ENCODE measurements at regions not wholly inside any gene's neighbourhood (a gene's known extent, or its start where the extent isn't known, plus 50 kb on each side); places are given as distances from the start of the nearest gene placed in this dataset.
"Not testable (repeated sequence)": the region's sequence is repeated elsewhere in the genome, so short reads cannot be mapped to it uniquely, and the experiment has no call there.

- no peak for DNase-seq
These were observed 277.8 kb upstream of the CDH5 start for GRCh38 chr16:66088681-66089080.

- no peak for DNase-seq
These were observed 279.2 kb upstream of the CDH5 start for GRCh38 chr16:66087308-66087707.

DNA sequence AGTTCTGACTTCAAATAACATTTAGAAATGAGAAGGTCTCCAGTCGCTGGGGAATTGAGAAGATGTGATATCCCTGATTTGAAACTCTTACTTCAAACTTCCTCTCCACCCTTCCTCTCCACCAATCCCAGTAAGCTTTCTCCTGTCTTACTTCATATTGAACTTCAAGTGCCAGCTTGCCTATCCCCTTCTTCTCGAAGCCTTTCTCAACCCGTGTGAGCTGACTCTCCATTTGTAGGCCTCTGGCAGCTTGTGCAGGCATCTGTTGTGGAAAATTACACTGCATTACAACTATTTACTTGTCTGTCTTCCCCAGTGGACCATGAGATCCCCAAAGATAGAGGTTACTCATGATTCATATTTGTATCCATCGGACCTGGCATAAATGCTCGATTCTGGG is 280.8 kb upstream of the CDH5 start:
- no peak for DNase-seq

- not testable (repeated sequence) for DNase-seq
These were observed 281.8 kb upstream of the CDH5 start for GRCh38 chr16:66084731-66085130.

GRCh38 chr16:66084306-66084705 is 282.2 kb upstream of the CDH5 start:
- DNase-seq: no peak

- DNase-seq: no peak
These were observed 283.3 kb upstream of the CDH5 start for GRCh38 chr16:66083171-66083570.

DNA sequence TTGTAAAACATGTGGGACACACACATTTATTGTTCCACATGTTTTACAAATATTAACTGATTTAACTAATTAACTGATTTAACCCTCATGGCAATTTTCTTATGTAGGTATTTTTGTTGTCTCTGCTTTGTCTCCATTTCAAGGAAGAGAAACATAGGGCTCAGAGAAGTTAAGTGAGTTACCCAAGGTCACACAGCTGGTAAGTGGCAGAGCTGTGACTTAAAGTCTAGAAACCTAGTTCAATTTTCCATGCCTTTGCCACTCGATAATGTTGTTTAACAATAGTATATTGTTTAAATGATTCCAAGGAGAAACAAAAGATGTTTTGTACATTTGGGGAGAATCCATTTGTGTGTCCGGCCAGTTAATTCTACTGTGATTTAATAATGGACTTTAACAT is 284.1 kb upstream of the CDH5 start:
- no peak for DNase-seq

GRCh38 chr16:66081775-66082366 is 284.6 kb upstream of the CDH5 start:
- DNase-seq: no peak

DNA sequence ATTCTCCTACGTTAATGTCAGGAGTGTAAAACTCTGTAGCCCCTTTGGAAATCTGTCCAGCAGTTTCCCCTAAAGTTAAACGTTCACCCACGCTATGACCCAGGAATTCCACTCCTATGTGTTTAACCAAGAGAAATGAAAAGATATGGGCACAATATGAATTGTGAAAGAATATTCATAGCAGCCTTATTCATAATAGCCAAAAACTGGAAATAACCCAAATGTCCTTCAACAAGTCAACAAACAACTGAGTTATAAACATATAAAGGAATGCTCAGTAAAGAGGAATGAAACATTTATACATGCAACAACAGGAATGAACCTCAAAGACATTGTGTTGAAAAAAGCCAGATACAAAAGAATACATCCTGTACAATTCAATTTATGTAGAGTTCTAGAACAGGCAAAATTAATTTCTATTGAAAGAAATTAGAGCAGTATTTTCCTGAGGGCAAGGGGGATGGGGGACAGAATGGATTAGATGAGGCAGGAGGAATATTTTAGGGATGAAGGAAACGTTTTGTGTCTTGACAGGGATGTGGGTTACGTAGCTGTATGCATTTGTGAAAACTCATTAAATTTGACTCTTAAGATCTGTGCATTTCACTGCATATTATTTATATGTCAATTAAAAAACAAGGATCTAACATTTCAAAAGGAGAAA is 286.7 kb upstream of the CDH5 start:
- DNase-seq: no peak

DNA sequence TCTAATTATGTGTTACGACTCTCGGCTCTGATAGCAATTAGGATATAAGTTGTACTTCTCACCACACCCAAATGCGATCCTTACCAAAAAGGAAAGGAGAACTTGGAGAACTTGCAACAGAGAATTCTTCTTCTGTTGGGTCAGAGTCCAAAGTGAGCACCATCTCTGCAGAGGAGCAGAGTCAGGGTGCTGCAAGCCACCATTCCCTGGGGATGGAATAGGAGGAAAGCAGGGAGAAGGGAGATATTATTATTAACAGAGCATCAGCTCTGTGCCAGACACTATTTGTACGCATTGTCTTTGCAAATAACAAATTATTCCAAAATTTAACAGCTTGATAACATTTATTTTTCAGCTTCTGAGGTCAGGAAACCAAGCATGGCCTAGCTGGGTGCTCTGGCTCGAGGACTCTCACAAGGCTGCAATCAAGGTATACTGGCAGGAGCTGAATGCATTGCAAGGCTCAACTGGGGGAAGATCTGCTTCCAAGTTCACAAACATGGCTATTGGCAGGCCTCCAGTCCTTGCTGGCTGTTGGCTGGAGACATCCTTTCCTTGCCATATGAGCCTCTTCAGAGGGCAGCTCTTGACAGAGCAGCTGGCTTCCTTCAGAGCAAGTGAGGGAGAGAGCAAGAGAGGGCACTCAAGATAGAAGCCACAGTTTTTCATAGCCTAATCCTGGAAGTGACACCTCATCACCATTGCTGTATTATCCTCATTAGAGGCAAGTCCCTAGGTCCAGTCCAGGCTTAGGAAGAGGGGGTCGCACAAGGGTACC is 296.2 kb upstream of the CDH5 start:
- no peak for DNase-seq

GRCh38 chr16:66069587-66069986 is 296.9 kb upstream of the CDH5 start:
- DNase-seq: no peak

- no peak for DNase-seq
These were observed 300.1 kb upstream of the CDH5 start for GRCh38 chr16:66066404-66066803.

DNA sequence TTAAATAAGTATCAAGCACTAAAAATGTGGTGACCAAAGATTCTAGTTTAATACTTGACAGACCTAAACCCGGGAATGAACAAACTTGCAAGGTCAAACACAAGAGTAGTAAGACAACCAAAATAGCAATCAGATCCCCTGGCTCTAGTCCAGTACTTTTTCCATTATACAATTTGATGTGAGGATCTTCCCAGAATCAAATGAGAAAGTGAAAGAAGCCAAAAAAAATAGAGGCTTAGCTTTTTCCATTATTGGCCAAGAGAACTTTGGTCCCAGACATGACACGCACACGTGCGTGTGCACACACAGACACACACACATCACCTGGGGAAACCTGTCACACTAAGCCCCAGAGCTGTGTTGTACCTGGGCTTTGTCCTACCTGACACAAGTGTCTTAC is 300.6 kb upstream of the CDH5 start:
- DNase-seq: no peak

GRCh38 chr16:66064801-66065530 is 301.5 kb upstream of the CDH5 start:
- no peak for DNase-seq

DNA sequence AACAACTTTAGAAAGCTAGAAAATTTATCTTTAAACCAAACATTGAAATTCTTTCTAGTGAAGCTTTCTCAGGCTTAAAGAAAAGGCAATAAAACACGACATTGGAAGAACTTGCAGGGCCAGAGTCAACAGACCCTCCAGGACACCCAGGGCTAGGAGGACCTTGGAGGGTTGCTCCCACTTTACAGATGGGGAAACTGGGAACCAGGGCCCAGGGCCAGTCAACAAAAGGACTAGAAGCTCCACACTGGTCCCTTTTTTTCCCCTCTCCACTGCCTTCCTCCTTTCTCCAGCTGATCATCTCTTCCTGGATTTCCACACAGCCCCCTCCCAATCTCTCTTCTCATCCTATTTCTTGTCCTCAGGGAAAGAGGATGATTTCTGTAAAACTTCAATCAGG is 307.7 kb upstream of the CDH5 start:
- no peak for DNase-seq

DNA sequence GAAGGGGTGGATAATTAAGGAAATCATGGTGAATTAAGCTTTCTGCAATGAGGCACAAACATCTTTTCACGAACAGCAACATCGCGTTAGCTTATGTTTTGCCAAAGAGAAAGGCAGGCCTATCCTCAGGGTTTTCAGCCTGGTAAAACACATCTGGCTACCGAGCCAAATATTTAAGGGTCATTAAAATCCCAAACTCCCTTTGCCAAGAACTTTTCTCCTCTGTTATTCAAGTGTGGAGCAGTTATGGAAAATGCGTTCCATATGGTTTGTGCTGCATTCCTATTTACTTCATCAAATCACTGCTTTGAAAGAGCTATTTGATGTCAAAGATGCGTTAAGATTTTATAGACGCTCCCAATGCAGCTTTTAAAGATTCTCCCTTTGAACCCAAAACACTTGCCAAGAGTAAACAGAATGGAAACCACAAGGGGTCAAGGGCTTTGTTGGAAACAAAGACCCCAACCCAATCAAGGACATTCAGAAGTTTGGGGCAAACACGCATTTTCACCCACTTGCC is 308.3 kb upstream of the CDH5 start:
- DNase-seq: no peak

DNA sequence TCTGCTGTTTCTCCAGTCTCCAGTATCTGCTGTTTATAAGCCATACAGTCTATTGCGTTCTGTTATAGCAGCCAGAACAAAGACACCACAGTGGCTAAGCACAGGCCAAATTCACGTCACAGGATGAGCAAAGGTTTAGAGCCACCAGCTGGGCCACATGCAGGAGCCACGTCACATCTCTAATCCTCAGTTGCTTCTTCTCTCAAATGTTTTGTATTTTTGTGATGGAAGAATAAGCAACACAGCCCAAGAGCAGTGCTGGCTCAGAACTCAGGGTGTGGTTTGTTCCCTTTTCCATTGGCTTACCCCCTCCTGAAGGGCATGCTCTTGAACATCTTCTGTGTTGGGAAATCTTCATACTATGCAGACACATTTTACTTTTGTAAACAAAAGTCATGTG is 309.4 kb upstream of the CDH5 start:
- DNase-seq: no peak

GRCh38 chr16:66054095-66054494 is 312.4 kb upstream of the CDH5 start:
- DNase-seq: no peak

DNA sequence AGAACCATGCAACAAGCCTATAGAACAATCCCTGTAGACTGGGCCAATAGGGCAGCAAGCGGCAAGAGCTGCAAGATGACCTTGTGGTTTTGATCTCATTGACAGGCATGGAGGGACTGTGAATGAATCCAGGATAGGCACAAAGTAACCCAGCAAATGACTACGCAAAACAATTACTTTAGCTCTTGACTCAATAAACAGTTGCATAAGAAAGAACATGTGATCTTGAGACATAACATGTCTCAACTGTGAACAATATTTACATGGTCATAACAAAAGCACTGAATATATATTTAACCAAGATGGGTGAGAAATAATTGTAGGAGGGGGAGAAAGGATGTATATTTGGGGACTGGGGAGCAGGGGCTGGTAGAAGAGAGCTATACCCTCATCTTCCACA is 313.7 kb upstream of the CDH5 start:
- DNase-seq: no peak

DNA sequence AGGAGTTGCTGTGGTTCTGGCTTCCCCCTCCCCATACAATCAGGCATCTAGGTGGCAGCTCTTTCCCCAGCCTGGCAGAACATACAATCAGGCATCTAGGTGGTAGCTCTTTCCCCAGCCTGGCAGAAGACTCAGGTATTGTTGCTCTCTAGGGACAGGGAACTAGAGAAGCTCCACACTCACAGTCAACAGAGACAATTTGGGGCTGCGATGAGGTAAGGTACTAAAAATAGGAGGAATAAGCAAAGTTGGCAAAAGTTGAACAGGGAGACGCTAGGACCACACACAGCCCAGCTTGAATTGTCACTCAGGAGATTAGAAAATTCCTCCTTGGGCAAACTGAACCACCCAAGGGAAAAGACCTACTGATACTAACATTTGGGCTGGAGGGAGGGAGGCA is 315.5 kb upstream of the CDH5 start:
- no peak for DNase-seq

- no peak for DNase-seq
These were observed 316.6 kb upstream of the CDH5 start for GRCh38 chr16:66049865-66050264.

GRCh38 chr16:66045626-66046025 is 320.9 kb upstream of the CDH5 start:
- DNase-seq: no peak

DNA sequence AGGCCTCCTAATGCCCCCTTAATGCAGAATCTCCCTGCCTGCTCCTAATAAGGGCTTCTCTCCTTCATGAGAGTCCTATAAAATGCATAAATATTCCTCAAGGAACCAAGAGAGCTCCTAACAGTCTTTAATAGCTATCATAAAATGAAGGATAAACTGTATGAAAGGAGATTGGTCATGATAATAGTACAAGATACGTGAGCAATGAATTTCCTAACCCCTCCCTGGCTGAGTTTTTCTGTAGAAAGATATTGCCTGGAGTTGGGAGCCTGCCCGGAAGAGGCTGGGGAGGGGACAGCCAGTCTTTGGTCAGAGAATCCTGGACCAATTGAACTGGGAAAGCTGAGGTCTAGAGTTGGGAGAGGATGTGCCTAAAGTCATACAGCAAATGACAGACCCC is 321.9 kb upstream of the CDH5 start:
- DNase-seq: no peak
